Caki2 (cell line): ENCODE measurements at regions not wholly inside any gene's neighbourhood (a gene's known extent, or its start where the extent isn't known, plus 50 kb on each side); places are given as distances from the start of the nearest gene placed in this dataset.

Experiments
- DNase-seq: peaks from one replicate; pipeline ENCODE4 v3.0.0-alpha.2; 2015; ENCODE audit warnings: low read depth
- in situ Hi-C: cut with HindIII; loops from 2 replicates; pipeline ENCODE4 v1.10.0; 2016; ENCODE audit warnings: low sequenced_read_pairs, low pct_unique_long_range_greater_than_20kb, mixed read lengths

GRCh38 chr2:67851956-67852824, 210.6 kb downstream of the C1D start:
- in situ Hi-C loops: no loop called here

GRCh38 chr2:67854103-67854743, 208.6 kb downstream of the C1D start:
- DNase-seq: peak; percentile 26
- in situ Hi-C loops: no loop called here

More at GRCh38 chr2:67851956-67852824, 210.6 kb downstream of the C1D start:
- DNase-seq: no peak

- in situ Hi-C loops: no loop called here
- DNase-seq: no peak
Observed at GRCh38 chr2:67854798-67855197, 208.0 kb downstream of the C1D start.

- in situ Hi-C loops: no loop called here
- no peak for DNase-seq
Observed at GRCh38 chr2:67856866-67857265, 205.9 kb downstream of the C1D start.

GRCh38 chr2:67857836-67858235, 205.0 kb downstream of the C1D start:
- no peak for DNase-seq
- in situ Hi-C loops: no loop called here

GRCh38 chr2:67858886-67859285, 203.9 kb downstream of the C1D start:
- DNase-seq: no peak
- in situ Hi-C loops: no loop called here

GRCh38 chr2:67865917-67866316, 196.9 kb downstream of the C1D start:
- in situ Hi-C loops: no loop called here
- DNase-seq: peak; percentile 32

GRCh38 chr2:67867735-67868134, 195.1 kb downstream of the C1D start:
- no peak for DNase-seq
- in situ Hi-C loops: no loop called here

- peak; percentile 78 for DNase-seq
- in situ Hi-C loops: no loop called here
Observed at GRCh38 chr2:67871686-67872412, 191.0 kb downstream of the C1D start.

GRCh38 chr2:67872481-67872880, 190.3 kb downstream of the C1D start:
- DNase-seq: no peak

GRCh38 chr2:67873916-67874315, 188.9 kb downstream of the C1D start:
- DNase-seq: no peak
- in situ Hi-C loops: no loop called here

More at GRCh38 chr2:67872481-67872880, 190.3 kb downstream of the C1D start:
- in situ Hi-C loops: no loop called here

GRCh38 chr2:67876176-67876575, 186.6 kb downstream of the C1D start:
- in situ Hi-C loops: no loop called here
- no peak for DNase-seq

GRCh38 chr2:67877301-67877700, 185.5 kb downstream of the C1D start:
- no peak for DNase-seq
- in situ Hi-C loops: no loop called here

- DNase-seq: no peak
- in situ Hi-C loops: no loop called here
Observed at GRCh38 chr2:67878743-67879142, 184.1 kb downstream of the C1D start.

GRCh38 chr2:67879586-67880290, 183.1 kb downstream of the C1D start:
- DNase-seq: no peak
- in situ Hi-C loops: no loop called here

GRCh38 chr2:67880291-67880761, 182.5 kb downstream of the C1D start:
- peak; percentile 93 for DNase-seq
- in situ Hi-C loops: no loop called here

GRCh38 chr2:67881816-67882215, 181.0 kb downstream of the C1D start:
- no peak for DNase-seq
- in situ Hi-C loops: no loop called here

GRCh38 chr2:67883316-67884087, 179.3 kb downstream of the C1D start:
- no peak for DNase-seq
- in situ Hi-C loops: no loop called here
